ENCODE measurements at regions not wholly inside any gene's neighbourhood (a gene's known extent, or its start where the extent isn't known, plus 50 kb on each side); places are given as distances from the start of the nearest gene placed in this dataset.

DNA sequence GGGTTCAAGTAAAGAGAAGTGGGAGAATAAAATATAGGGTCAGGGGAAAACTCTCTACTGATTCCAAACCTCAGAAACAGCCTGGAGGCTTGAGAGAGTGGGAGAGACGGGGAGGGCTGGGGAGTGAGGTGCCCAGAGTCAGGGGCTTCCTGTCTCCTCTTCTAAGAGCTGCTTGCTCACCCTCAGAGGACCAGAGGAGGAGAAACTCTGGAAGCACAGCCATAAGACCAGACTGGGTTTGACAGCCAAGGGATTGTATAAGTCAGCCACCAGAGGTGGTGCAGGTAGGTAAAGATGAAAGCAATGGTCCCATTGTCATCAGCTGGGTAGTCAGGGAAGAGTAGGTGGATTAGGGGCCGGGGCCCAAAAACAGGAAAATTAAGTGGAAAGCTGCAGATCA lies 259.4 kb downstream of the TNS1 start:
- TF ChIP-seq POLR2AphosphoS5 (IDR thresholded peaks at IDR 0.05; ENCODE audit: low read depth, low read length), result no peak
- no peak for TF ChIP-seq SPI1 (IDR thresholded peaks at IDR 0.05; ENCODE audit: low read depth, low read length)
- no peak for TF ChIP-seq TAF1 (IDR thresholded peaks at IDR 0.05; ENCODE audit: low read depth, low read length)
- TF ChIP-seq POLR2A (IDR thresholded peaks at IDR 0.05; ENCODE audit: low read depth, low read length), result no peak
- TF ChIP-seq POU2F2 (IDR thresholded peaks at IDR 0.05; ENCODE audit: low read depth, low read length), result no peak
- TF ChIP-seq PAX5 (IDR thresholded peaks at IDR 0.05; ENCODE audit: insufficient read depth, low read length, severe bottlenecking), result no peak
